HG02852 (cell line): ENCODE measurements at regions not wholly inside any gene's neighbourhood (a gene's known extent, or its start where the extent isn't known, plus 50 kb on each side); places are given as distances from the start of the nearest gene placed in this dataset.
"Not testable (repeated sequence)": the region's sequence is repeated elsewhere in the genome, so short reads cannot be mapped to it uniquely, and the experiment has no call there.

Experiments used
- ATAC-seq: cut with Tn5 transposase; IDR thresholded peaks from one replicate; pipeline ENCODE4 v1.9.1; 2021; ENCODE audit warnings: mild to moderate bottlenecking, moderate library complexity; ENCODE audit not compliant: unreplicated experiment

GRCh38 chr4:154982187-154983047 is 201.3 kb downstream of the RBM46 start:
- peak; percentile 57 for ATAC-seq

GRCh38 chr4:154983714-154984113 is 202.6 kb downstream of the RBM46 start:
- ATAC-seq: no peak

GRCh38 chr4:154984148-154984547 is 203.1 kb downstream of the RBM46 start:
- ATAC-seq: peak; percentile 98

GRCh38 chr4:154984616-154985015 is 203.5 kb downstream of the RBM46 start:
- ATAC-seq: no peak

- no peak for ATAC-seq
Observed at GRCh38 chr4:154985673-154986072, 204.6 kb downstream of the RBM46 start.

- ATAC-seq: no peak
Observed at GRCh38 chr4:154988511-154988910, 207.4 kb downstream of the RBM46 start.

GRCh38 chr4:154989511-154989910 is 208.4 kb downstream of the RBM46 start:
- ATAC-seq: no peak

GRCh38 chr4:154997866-154998265 is 210.6 kb upstream of the NPY2R start:
- ATAC-seq: not testable (repeated sequence)

- no peak for ATAC-seq
Observed at GRCh38 chr4:154998284-154998683, 210.2 kb upstream of the NPY2R start.

GRCh38 chr4:154998773-154999172 is 209.7 kb upstream of the NPY2R start:
- ATAC-seq: no peak

GRCh38 chr4:154999950-155000578 is 208.4 kb upstream of the NPY2R start:
- no peak for ATAC-seq

GRCh38 chr4:155001251-155001650 is 207.2 kb upstream of the NPY2R start:
- no peak for ATAC-seq

- ATAC-seq: no peak
Observed at GRCh38 chr4:155005395-155006090, 202.9 kb upstream of the NPY2R start.

GRCh38 chr4:155007660-155008176 is 200.7 kb upstream of the NPY2R start:
- ATAC-seq: no peak

GRCh38 chr4:155008389-155008788 is 200.0 kb upstream of the NPY2R start:
- ATAC-seq: no peak

- no peak for ATAC-seq
Observed at GRCh38 chr4:155009288-155009687, 199.1 kb upstream of the NPY2R start.

GRCh38 chr4:155010376-155010775 is 198.1 kb upstream of the NPY2R start:
- ATAC-seq: no peak

GRCh38 chr4:155011163-155011780 is 197.2 kb upstream of the NPY2R start:
- no peak for ATAC-seq

GRCh38 chr4:155012469-155012868 is 196.0 kb upstream of the NPY2R start:
- no peak for ATAC-seq

GRCh38 chr4:155017426-155017825 is 191.0 kb upstream of the NPY2R start:
- ATAC-seq: no peak
